ENCODE measurements at regions not wholly inside any gene's neighbourhood (a gene's known extent, or its start where the extent isn't known, plus 50 kb on each side); places are given as distances from the start of the nearest gene placed in this dataset.

DNA sequence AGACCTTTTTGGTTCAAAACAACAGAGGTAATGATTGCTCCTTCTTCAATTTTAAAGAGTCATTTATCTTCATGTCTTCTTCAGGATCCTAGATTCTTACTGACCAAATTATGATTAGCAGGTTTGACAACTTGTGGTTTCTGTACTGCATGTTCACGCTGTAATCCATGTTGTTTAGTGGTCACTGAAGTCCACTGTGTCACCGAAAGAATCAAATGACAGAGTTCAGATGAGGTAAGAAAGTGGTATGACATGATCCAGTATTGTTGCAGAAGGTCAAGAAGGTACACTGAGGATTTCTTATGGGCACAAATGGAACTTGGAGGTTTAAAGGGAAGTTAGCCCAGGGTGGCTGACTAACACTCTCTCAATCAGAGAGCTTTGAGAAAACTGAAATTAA, 649.2 kb downstream of the EFNA5 start:
- Histone ChIP-seq H3K79me2 (ENCODE audit: insufficient read depth, low read length) (no peaks in the 10 kb centered on the region), H2AFZ (ENCODE audit: low read depth, low read length) (no peak overlapping the region), H3K36me3 (ENCODE audit: insufficient read depth, low read length) (no peaks in the 10 kb centered on the region), H3K27ac (ENCODE audit: low read depth, low read length) (no peak overlapping the region), H3K4me3 (ENCODE audit: insufficient read depth, low read depth, low read length) (no peak overlapping the region), H3K9me3 (ENCODE audit: insufficient read depth, low read depth, low read length) (no peaks in the 10 kb centered on the region), H4K20me1 (ENCODE audit: insufficient read depth, low read length) (no peaks in the 10 kb centered on the region), H3K4me2 (ENCODE audit: low read length) (no peak overlapping the region), H3K4me1 (ENCODE audit: insufficient read depth, low read length) (no peaks in the 10 kb centered on the region), H3K9ac (ENCODE audit: low read length) (no peak overlapping the region), H3K27me3 (ENCODE audit: insufficient read depth, low read length) (no peaks in the 10 kb centered on the region)
- Mint-ChIP-seq H3K4me1 (ENCODE audit: low read depth, unreplicated experiment) (peaks cover 3% of the 10 kb centered on the region), H3K36me3 (ENCODE audit: low read depth, unreplicated experiment) (no peaks in the 10 kb centered on the region), H3K27ac (ENCODE audit: unreplicated experiment) (no peak overlapping the region), H3K27me3 (ENCODE audit: low read depth, unreplicated experiment) (no peaks in the 10 kb centered on the region), H3K4me3 (ENCODE audit: unreplicated experiment) (no peak overlapping the region), H3K9me3 (ENCODE audit: unreplicated experiment) (no peaks in the 10 kb centered on the region)
- DNase-seq (ENCODE audit: low read depth) (no peak), FAIRE-seq (no peak)
- TF ChIP-seq EZH2 (IDR thresholded peaks at IDR 0.05; ENCODE audit: insufficient read depth, low read length) = no peak
- no peak for TF ChIP-seq CTCF (IDR thresholded peaks at IDR 0.05; ENCODE audit: insufficient read depth, low read depth, low read length)

GRCh38 chr5:107020626-107021025, 650.1 kb downstream of the EFNA5 start:
- no peak overlapping the region for H2AFZ ChIP-seq (ENCODE audit: low read depth, low read length)
- H3K4me2 ChIP-seq (ENCODE audit: low read length) = no peak overlapping the region
- no peak overlapping the region for H3K27ac ChIP-seq (ENCODE audit: low read depth, low read length)
- H3K4me1 ChIP-seq (ENCODE audit: insufficient read depth, low read length) = no peaks in the 10 kb centered on the region
- no peaks in the 10 kb centered on the region for H3K36me3 ChIP-seq (ENCODE audit: insufficient read depth, low read length)
- H4K20me1 ChIP-seq (ENCODE audit: insufficient read depth, low read length) = no peaks in the 10 kb centered on the region
- Mint-ChIP-seq H3K9me3 (ENCODE audit: unreplicated experiment) (no peaks in the 10 kb centered on the region), H3K27ac (ENCODE audit: unreplicated experiment) (no peak overlapping the region), H3K36me3 (ENCODE audit: low read depth, unreplicated experiment) (no peaks in the 10 kb centered on the region), H3K27me3 (ENCODE audit: low read depth, unreplicated experiment) (no peaks in the 10 kb centered on the region), H3K4me3 (ENCODE audit: unreplicated experiment) (no peak overlapping the region), H3K4me1 (ENCODE audit: low read depth, unreplicated experiment) (peaks cover 3% of the 10 kb centered on the region)
- H3K9ac ChIP-seq (ENCODE audit: low read length) = no peak overlapping the region
- H3K79me2 ChIP-seq (ENCODE audit: insufficient read depth, low read length) = no peaks in the 10 kb centered on the region
- DNase-seq (ENCODE audit: low read depth) (no peak), FAIRE-seq (no peak)
- H3K27me3 ChIP-seq (ENCODE audit: insufficient read depth, low read length) = no peaks in the 10 kb centered on the region
- TF ChIP-seq EZH2 (IDR thresholded peaks at IDR 0.05; ENCODE audit: insufficient read depth, low read length) (no peak), CTCF (IDR thresholded peaks at IDR 0.05; ENCODE audit: insufficient read depth, low read depth, low read length) (no peak)
- H3K4me3 ChIP-seq (ENCODE audit: insufficient read depth, low read depth, low read length) = no peak overlapping the region
- no peaks in the 10 kb centered on the region for H3K9me3 ChIP-seq (ENCODE audit: insufficient read depth, low read depth, low read length)

DNA sequence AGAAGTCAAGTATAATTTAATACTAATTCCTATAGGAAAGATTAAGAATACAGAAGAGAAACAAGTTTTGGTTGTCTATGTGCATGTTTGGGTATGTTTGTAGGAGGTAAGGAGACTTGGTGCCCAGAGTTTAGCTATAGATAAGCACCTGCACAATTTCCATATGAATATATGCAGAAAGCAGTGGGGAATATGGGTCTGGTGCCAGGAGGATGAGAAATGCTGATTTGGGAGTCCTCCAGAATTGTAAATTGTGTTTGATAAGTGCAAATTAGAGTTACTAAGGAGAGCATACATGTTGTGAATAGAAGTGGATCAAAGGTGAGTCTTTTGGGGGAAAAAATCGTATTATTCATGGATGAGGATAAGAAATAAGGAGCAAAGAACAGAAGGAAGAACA, 653.1 kb downstream of the EFNA5 start:
- Mint-ChIP-seq H3K4me1 (ENCODE audit: low read depth, unreplicated experiment) (no peaks in the 10 kb centered on the region), H3K27ac (ENCODE audit: unreplicated experiment) (no peak overlapping the region), H3K4me3 (ENCODE audit: unreplicated experiment) (no peak overlapping the region), H3K27me3 (ENCODE audit: low read depth, unreplicated experiment) (no peaks in the 10 kb centered on the region), H3K36me3 (ENCODE audit: low read depth, unreplicated experiment) (no peaks in the 10 kb centered on the region), H3K9me3 (ENCODE audit: unreplicated experiment) (no peaks in the 10 kb centered on the region)
- DNase-seq (ENCODE audit: low read depth) = no peak
- no peak for FAIRE-seq
- no peaks in the 10 kb centered on the region for H4K20me1 ChIP-seq (ENCODE audit: insufficient read depth, low read length)
- no peak for TF ChIP-seq EZH2 (IDR thresholded peaks at IDR 0.05; ENCODE audit: insufficient read depth, low read length)
- no peaks in the 10 kb centered on the region for H3K36me3 ChIP-seq (ENCODE audit: insufficient read depth, low read length)
- H3K9me3 ChIP-seq (ENCODE audit: insufficient read depth, low read depth, low read length) = no peaks in the 10 kb centered on the region
- H3K9ac ChIP-seq (ENCODE audit: low read length) = no peak overlapping the region
- H3K27me3 ChIP-seq (ENCODE audit: insufficient read depth, low read length) = no peaks in the 10 kb centered on the region
- H3K4me2 ChIP-seq (ENCODE audit: low read length) = no peak overlapping the region
- no peaks in the 10 kb centered on the region for H3K4me1 ChIP-seq (ENCODE audit: insufficient read depth, low read length)
- H3K79me2 ChIP-seq (ENCODE audit: insufficient read depth, low read length) = no peaks in the 10 kb centered on the region
- no peak overlapping the region for H3K27ac ChIP-seq (ENCODE audit: low read depth, low read length)
- no peak overlapping the region for H2AFZ ChIP-seq (ENCODE audit: low read depth, low read length)
- no peak overlapping the region for H3K4me3 ChIP-seq (ENCODE audit: insufficient read depth, low read depth, low read length)

Measured in astrocyte (in vitro differentiated cells and primary cell).